Central memory CD4-positive, alpha-beta T cell (primary cell): ENCODE measurements at regions not wholly inside any gene's neighbourhood (a gene's known extent, or its start where the extent isn't known, plus 50 kb on each side); places are given as distances from the start of the nearest gene placed in this dataset.
"Not testable (repeated sequence)": the region's sequence is repeated elsewhere in the genome, so short reads cannot be mapped to it uniquely, and the experiment has no call there.

Experiments used
- DNase-seq: peaks from one replicate; pipeline ENCODE4 v3.0.0; 2022

DNA sequence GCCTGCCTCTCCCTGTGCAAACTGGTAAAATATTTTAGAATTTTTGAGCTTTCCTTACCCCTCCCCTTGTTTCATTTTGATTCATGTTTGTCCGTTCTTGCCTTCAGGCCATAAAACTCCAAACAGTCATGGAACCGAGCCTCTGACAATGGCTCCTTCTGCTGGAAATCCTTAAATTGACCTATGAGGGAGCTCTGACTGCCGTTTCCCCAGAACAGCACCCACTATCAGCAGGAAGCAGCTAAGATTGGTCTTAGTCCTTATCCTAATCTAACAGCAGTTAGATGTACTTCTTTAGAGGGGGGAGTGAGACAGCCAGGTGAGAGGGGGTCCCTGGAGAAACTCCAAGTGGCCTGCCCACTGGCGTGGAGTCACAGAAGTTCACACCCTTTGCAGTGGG, 106.7 kb downstream of the FAM174A start:
- DNase-seq: no peak

DNA sequence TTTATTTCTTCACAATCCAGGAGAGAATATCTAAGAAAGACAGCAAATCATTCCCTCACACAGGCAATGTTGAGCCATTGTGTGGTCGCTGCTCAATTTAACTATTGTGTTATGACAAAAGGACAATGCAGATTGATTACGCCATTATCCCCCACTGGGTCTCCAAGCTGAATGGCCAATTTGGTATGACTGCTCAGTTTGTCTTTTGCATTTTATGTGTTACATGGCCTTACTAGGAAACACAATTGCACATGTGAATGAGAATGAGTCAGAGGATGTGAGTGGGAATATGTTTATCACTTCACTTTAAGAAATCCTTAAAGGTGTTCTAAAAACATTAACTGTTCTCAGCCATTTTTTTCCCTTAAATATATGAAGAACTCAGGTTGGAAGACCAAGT, 108.3 kb downstream of the FAM174A start:
- DNase-seq: no peak

DNA sequence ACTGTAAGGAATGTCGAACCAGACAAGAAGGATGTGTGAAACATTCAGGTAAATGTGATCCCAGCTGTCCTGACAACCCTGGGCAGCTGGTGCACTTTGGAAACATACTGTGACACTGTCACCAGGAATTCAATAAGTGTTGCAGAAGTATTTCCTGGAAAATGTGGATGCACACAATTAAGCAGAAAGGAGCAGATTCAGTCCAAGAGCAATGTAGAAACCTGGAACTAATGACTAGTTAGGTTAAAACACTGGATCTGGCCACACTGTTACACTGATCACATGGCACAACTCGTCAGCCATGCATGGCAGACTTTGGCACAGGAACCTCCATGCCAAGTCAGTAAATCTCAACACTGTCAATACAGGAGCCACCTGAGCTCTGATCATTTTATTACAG, 109.0 kb downstream of the FAM174A start:
- DNase-seq: no peak

DNA sequence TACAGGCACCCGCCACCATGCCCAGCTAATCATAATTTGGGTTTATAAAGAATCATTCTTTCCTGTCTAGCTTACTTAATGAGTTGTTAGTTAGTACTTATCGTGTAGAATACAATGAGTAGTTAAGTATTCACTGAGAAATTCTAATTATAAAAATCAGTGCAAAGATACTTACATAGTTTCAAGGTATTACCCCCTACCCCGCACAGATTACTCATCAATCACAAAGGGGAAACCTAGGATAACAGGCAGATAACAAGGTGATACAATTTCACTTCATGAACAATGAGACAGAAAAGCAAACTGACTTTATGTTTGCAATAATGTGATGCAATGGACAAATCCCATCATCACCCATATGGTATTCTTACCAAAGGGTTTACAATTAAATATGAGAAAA, 109.6 kb downstream of the FAM174A start:
- DNase-seq: no peak

DNA sequence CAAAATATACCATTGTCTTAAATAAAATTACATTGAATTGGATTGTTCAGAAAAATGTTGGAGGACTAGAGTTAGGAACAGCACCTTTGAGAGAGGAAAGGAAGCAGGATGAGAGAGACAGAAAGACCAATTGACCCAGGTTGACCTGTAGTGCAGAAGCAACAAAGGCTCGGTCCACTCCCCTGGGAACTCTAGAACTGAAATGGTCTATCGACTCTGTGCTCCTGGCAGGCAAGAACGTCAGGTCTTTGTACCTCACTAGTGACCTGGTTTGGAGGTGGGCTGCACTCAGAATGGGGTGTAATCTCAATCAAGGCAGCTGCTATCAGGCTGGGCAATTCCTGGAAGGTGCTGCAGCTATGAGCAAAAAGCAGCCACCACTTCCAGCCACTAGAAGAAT, 110.8 kb downstream of the FAM174A start:
- DNase-seq: no peak

DNA sequence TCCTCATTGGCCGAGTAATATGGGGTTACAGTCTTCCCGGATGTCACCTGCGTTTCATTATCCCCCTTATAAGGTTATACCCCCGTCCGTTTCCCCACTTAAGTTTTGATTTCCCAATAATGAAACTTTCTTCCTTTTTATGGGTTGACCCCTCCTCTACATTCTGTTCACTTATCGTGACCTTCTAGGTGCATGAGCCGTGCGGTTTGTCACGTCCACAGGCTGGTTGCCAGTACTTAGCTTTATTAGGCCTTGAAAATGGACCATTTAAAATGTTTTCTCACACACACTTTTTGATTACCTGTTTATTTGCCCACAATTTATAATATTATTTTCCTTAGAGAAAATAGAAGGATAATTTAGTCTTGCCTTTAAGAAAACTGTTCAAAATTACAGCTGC, 111.5 kb downstream of the FAM174A start:
- no peak for DNase-seq

DNA sequence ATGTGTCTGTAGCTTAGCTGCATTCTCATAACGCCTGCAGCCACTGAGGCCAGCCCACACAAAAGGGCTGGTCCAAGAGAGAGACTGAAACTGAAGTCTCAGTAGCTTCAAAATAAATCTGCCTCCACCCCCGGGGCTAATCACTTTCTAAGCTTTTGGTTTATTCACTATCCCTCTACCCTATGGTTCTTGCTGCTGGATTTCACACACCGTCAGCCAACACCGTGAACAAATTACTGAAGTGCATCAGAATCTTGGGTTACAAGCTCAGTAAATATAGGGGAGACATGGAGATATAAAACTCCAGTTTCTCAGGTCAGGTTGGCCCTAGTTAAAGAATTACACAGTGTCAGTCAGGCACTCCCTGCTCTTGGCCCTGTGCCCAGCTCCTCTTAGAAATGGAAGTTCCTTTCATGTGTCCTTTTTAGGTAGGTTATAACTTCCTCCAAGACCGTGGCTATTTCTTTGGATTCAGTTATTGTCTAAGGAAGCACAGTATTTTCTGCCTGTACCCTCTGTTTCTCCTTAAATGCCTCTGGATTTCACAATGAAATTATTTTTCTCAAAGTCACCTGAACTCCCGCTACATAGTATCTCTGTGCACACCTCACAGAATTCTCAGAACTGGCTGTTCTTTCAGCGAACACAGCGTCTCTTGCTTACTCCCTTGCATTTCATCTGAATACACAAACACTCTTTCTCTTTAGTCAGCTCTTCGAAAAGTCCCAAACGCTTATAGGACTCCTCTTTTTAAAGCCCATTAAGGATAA, 112.5 kb downstream of the FAM174A start:
- DNase-seq: peak; percentile 9

DNA sequence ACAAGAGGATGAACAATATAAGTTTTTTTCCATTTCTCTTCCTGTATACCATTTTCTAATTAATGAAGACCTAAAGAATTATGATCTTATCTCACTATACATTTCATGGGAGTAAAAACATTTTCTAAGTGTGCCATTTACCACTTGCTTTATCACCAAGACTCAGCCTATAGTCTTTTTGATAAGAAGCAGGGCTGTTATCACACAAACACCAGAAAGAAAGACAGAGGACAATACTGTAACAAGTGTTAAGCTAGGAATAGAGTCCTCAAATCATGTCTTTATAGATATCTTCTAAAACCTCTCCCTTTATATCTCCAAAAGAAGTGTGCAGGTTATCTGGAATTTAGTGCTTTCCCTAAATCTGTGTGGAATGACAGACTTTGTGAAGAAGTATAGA, 119.7 kb downstream of the FAM174A start:
- no peak for DNase-seq

DNA sequence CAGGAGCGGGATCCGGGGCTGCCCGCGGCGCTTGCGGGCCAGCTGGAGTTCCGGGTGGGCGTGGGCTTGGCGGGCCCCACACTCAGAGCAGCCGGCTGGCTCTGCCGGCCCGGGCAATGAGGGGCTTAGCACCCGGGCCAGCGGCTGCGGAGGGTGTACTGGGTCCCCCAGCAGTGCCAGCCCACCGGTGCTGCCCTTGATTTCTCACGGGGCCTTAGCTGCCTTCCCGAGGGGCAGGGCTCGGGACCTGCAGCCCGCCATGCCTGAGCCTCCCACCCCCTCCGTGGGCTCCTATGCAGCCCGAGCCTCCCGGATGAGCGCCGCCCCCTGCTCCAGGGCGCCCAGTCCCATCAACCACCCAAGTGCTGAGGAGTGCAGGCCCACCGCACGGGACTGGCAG, 121.6 kb downstream of the FAM174A start:
- DNase-seq: not testable (repeated sequence)

DNA sequence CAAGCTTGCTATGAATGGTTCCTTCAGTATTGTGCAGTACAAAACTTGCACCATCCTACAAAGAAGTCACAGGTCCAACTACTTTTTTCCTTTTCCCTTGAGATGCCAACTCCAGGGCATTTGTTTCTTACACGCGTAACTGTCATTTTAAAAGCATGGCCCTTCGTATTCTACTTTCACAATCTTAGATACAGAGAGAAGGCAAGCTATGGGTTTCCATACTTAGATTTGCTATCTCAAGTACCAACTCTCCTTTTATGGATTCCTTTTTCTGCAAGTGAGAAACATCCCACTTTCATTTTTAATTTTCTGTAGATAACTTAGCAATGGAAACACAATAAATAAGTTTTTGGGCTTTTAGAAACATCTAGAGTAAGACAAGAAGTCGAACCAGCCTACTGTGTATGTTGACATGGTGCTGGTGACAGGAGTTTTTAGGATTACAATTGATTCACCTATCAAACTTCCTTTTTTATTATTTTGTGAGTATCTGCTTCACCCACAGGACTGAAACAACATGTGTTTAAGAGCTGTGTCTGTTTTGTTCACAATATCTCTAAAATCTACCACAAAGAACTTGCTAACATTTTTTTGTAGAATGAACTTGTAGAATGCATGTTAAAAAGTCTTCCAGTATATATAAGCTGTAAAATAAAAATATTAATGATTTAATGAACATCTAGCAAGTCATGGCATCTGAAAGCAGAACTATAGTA, 124.1 kb downstream of the FAM174A start:
- no peak for DNase-seq

DNA sequence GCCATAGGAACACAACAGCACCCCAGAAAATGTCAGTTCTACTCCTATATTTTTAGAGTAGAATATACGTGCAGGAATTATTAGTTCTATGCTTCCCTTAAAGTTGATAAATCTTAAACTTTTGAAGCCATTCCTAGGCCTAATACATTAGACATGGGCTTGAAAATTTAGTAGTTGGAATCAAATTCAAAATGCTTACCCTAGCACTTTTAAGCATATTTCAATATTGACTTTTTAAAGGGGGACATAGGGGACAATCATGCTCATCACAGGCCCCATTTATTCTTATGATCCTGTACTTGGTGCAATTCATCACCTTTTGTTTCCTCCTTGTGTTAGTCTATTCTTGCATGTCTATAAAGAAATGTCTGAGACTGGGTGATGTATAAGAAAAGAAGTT, 129.0 kb downstream of the FAM174A start:
- DNase-seq: no peak

DNA sequence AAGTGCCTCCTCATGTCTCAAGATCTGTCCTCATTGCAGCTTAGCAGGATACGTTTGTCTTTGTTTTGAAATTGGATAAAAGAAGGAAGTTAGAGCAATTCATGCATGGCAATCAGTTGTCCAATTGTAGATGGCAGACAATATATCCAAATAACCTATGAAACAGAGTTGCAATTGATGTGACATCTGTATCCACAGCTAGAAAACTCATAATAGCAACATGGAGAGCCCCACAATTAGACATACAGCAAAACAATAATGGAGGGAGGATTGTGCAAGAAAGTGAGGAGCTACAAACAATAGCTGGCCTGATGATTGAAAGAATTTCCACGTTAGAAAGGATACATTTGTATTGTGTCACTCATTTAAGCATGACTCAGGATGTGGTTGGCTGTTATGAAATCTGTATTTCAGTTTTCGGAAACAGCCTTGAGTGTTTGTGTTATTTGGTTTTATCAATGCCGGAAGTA, 132.0 kb downstream of the FAM174A start:
- DNase-seq: peak; percentile 31

DNA sequence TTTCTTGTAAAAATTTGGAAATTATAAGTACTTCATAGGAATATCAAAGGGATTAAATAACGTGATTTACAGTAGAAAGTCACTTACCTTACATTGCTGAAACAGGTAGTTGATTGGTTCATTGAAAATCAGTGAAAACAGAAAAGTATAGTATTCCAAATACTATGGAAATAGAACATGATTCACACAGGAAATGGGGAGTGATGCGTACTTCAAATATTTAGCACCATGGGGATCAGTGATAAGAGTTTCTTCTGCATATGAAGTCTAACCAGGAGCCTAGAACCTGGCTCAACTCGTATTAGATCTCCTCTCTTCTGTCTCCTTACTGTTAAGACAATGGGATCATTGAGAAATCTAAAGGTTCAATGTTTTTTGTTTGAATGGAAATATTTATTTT, 133.3 kb downstream of the FAM174A start:
- DNase-seq: no peak

DNA sequence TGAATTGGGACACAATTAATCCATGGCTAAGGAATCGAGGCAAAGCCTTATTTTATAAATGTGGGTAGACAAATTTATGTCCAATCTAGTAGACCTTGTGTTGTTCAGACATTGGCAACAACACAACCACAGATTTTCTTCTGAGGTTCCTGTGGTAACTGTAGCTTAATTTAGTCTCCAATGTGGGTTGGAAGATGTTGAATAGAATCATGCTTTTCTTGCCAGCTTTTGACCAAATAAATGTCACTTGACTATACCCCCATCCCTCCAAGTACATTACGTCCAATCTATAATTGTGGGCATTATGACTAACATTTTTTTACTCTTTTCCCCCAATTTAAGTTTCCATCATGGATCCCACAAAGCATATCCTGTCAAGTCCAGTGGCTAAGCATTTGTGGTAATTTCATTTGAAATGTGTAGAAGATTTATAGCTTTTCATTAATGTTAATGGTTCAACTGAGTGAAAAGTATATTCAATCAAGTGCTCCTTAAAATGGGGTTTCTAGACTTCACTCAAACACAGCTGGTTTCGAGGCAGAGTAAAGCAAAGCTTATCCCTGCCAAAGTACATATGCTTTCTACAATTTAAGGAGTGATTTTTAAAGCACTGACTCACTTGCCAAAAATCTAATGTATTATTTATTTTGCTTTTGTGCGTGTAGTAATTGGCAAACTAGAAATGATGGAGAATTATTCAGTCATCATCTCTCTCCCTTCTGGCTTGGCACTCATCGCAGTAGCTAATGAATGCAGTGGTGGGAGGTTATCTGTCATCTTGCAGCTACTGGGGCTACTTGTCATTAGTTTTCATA, 141.8 kb downstream of the FAM174A start:
- no peak for DNase-seq

DNA sequence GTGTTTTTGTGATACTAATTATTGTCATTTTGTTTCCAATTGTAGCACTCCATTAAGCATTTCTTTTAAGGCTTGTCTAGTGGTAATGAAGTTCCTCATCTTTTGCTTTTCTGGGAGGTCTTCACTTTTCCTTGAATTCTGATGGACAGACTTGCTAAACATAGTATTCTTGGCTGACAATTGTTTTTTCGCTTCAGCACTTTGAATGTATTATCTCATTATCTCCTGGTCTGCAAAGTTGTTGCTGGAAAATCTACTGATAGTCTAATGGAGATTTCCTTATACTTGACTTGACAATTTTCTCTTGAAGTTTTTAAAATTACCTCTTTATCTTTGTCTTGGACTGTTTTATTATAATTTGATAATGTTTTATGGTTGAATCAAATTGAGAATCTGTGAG, 147.5 kb downstream of the FAM174A start:
- DNase-seq: no peak

DNA sequence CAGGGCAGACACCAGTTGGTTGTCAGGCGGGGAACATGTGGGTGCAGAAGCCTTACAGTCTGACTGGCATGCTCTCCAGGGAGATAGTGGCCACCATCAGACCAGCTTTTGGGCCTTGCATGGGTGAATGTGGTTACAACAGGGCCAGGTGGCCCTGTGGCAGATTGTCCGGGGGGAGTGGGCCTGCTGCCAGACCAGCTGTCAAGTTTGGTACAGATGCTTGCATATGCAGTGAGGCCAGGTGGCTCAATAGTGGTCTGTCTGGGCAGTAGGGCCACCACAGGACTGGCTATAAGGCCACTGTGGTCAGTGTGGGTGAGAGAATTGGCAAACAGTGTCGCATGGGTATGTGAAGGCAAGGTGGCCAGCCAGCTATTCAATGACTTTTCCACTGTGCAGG, 148.7 kb downstream of the FAM174A start:
- no peak for DNase-seq

DNA sequence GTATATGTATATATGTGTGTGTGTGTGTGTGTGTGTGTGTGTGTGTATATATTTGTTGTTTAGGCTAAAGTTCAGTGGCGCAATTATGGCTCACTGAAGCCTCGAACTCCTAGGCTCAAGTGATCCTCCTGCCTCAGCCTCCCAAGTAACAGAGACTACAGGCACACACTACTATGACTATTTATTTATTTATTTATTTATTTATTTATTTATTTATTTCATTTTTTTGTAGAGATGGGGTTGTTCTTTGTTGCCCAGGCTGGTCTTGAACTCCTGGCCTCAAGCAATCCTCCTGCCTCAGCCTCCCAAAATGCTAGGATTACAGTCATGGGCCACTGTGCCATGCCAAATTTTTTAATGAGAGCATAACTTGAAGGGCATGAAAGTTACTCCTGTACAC, 149.9 kb downstream of the FAM174A start:
- DNase-seq: not testable (repeated sequence)

DNA sequence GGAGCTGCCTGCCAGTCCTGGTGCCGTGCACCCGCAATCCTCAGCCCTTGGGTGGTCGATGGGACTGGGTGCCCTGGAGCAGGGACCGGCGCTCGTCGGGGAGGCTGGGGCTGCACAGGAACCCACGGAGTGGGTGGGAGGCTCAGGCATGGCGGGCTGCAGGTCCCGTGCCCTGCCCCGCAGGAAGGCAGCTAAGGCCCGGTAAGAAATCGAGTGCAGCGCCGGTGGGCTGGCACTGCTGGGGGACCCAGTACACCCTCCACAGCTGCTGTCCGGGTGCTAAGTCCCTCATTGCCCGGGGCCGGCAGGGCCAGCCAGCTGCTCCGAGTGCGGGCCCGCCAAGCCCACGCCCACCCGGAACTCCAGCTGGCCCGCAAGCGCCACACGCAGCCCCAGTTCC, 153.7 kb downstream of the FAM174A start:
- not testable (repeated sequence) for DNase-seq

DNA sequence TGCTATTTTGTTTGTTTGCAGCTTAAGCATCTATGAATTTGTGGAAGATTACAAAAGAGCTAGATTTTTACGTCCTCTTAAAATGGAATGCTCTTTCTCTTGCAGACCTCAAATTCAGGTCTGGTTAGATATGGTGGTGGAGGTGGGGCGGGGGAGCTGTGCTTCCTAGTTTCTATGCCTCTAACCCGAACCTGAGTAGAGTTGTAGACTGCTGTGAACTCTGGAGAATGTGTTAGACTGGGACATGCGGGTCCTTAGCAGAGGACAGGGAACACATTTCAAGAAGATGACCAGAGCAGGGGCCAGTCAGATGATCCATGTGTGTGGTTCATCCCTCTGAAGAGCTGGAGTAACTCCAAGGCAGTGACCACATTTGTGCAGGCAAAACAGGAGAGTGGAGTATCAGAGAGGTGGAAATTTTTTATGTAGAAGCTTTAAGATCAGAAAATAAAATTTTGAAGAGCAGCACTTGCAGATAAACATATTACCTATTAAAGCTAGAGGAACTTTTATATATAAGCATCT, 154.9 kb downstream of the FAM174A start:
- DNase-seq: no peak

DNA sequence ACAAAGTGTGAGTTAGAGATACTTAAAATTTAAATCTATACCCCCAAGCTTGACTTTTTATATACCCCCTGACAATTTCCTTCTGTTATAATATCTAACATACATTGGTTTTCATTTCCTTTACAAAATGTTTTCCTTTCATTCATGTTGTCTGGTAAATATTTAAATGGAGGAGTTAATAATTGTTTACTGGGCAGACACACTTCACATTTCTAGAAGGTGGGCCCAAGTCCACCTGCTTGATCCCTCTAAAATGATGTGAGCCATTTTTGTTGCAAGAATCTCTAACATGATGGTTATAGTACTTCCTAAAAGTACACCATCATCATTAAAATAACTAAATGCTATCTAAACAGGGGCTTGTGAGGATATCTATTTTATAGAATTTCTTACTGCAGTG, 155.9 kb downstream of the FAM174A start:
- DNase-seq: no peak

DNA sequence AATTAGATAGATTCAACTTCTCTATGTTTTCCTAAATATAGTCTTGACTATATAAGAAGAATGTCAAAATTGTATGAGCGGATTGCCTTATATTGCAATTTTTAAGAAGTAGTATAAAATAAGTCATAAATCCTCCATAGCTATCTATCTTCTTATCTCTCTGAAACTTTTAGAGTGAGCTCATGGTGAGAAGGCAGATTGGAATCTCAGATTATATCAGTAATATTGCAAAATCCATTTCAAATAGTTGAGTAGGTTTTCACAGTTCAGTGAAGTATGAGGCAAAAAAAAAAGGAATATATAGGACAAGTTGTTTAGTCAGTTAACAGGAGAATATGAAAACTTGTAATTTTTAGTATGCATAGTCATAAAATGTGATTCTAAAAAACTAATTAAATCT, 156.4 kb downstream of the FAM174A start:
- DNase-seq: no peak

DNA sequence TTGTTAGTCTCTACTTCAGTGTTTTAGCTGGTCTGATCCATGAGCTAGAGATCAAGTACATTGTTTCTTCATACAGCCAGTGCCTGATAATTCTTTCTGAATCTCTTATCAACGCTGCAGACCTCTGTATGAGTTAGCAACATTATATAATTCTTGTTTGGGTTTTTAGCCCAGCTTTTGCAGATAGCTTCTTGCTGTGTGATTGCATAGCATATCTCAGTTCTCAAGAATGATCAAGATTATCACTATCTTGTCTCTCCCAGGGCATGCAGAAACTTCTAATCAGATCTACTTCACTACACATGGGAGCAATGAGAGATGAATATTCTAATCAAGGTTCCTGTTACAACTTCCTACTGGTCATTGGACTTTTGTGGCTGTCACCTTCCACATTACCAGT, 158.3 kb downstream of the FAM174A start:
- no peak for DNase-seq

DNA sequence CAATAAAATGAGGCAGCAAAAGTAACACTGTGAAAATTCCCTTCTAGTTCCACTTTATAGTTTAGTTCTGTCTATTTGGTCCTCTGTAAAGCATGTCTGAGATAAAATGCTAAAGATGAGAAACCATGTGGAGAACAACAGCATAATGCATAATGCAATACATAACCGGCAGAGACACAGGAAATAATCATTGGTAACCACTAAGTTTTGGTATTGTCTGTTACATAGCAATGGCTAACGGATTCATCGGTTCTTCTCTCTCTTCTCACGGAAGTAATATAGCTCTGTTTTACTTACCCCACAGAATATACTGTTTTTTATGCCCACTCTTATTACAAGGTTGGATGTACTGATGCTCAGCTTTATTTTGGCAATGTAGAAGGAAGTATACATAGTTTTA, 158.9 kb downstream of the FAM174A start:
- no peak for DNase-seq
